ENCODE measurements at regions not wholly inside any gene's neighbourhood (a gene's known extent, or its start where the extent isn't known, plus 50 kb on each side); places are given as distances from the start of the nearest gene placed in this dataset.
A peak's percentile ranks its signal among the peaks of the same experiment; 100 is the strongest.

DNA sequence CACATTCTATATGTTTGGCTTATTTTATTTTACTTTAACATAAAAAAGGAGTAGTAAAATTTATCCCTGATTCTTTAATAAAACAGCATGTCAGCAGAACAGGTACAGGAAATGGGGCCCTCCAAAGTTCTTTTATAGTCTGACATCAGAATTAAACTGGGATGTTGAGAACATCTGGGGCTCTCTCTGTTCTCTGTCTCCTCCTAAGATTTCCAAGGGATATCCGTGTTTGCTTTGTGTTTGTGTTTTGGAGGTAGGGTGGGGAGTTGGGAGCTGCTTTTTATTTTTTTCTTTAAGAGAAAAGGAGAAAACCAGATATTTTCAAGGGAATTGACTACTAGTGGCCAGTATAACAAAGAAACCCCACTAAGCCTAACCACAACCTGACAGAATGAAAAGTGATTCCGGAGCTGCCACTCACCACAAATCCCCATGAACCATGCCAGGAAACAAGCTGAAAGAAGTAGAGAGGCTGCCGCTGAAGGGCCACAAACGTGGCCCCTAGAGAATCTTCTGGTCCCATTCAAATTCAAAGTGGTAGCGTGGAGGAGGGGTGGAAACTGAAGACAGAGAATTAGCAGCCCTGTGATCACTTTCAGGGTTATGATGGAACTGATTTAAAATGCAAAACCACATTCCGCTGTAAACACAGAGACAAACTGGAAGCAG lies 369.6 kb upstream of the ADGRL2 start:
- no peak for FAIRE-seq

DNA sequence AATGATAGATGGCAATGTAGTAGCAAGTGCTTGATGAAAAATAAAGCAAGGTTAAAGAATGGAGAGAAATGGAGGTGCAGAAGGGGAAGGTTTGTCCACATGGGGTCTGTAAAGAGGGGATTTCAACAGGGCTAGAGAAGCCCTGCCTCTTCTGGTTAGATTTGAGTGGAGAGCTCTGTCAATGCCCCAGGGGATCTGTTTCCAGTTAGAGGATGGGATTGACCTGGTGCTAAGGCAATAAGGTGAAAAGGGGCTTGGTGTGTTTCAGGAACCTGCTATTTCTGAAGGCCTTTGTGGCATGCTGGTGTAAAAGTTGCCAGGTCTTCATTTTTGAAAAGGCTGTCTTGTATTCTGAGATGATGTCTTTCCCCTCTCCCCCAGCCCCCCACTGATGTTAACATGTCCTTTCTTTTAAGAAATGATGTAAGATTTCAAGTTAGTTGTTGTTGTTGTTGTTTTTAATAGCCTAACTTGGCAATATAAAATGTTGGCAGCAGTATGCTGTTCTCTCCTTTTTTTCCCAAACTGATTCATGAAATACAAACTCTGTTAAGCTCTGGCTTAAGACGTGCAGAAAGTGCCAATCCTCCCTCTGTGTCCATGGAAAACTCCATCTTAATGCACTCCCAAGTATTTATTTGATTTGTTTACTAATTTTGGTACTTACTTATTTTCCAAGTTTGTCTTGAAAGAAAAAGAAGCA lies 370.3 kb upstream of the ADGRL2 start:
- peak; percentile 18 for FAIRE-seq

DNA sequence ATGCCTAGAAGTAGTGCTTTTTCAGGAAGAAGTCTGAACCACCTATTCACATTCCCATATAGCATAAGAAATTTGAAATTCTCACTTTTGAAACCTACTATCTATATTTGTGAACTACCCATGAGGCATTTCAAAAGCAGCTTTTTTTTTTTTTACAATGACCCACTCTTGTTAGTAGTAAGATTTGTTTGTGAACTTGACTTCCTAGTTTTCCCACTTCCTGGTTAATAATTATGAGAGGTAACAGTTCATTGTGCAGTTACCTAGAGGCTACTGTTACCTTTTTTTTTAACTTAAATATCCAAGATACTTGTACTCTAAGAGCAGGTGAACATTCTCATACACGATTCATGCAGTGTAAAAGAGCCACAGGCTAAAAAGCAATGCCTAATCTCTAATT lies 371.7 kb upstream of the ADGRL2 start:
- FAIRE-seq: peak; percentile 4

DNA sequence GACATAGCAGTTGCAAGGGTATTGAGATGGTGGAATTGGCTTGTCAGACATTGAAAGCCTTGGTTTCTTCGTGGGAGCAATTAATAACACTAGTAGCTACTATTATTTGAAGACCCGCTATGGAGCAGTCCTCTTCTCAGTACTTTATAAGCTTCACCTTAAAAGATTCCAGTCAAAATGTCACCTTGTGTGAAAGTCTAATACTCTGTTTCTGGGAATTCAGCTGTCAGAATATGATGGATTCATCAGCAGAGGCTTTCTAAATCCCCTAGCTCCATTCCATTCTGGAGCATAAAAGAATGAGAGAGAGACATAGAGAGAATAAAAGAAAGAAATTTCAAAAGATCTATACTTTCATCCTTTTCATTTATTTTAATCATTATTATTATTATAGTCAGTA lies 375.9 kb upstream of the ADGRL2 start:
- FAIRE-seq: no peak

DNA sequence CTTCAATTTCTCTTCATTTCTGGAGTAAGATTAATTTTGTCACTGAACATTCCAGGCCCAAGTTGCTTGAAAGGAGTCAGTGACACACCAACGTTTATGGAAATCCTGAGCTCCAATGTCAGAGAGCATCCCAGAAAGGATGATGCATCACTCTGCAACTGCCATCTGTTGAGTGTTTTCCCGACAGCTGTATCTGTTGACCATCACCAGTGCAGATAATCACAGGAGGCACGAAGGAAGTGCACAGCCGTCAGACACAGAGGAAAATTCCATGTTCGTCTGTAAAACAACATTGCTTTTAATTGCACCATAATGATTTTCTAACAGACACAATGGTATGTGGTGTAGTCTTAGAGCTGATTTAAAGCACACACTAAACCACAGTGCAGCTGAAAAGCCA lies 376.7 kb upstream of the ADGRL2 start:
- no peak for FAIRE-seq

DNA sequence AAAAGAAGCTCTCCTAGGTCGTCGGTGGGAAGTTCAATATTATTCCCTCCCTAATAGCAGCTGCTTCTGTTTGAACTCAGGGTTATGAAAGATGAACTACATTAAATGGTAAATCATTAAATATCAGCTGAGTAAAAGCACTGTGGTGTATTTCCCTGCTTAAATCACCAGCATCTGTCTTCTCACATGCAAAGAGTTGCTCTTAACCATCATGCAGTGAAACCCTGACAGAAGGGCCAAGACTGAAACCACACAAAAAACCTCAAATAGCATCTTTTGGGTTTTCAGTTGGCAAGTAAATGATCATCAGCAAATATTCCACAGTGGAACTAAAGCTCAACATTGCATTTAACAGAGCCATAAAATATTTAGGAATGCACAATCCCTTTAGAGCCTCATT lies 380.0 kb upstream of the ADGRL2 start:
- no peak for FAIRE-seq

DNA sequence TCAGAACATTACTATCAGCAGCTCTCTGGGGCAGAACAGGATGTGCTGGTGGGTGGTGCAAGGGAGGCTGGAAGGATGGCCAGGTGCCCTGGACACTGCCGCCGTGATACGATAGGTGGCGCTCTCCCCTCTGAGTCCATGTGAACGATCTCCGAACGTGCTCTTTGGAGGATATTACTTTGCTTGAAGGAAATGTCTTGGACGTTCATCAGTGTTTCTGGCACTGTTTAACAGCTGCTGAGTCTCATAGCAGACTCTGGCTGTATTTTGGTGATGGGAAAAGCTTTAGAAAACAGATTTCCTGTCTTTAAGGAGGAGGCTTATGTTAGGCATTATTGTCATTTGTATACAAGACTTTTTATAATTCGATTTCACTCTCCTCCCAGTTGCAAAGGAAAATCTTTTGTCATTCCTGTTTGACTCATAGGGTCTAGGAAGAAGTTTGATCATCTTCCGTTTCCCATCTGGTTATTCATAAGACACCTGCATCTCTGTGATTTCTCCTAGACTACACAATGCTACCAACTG lies 386.2 kb upstream of the ADGRL2 start:
- FAIRE-seq: no peak

DNA sequence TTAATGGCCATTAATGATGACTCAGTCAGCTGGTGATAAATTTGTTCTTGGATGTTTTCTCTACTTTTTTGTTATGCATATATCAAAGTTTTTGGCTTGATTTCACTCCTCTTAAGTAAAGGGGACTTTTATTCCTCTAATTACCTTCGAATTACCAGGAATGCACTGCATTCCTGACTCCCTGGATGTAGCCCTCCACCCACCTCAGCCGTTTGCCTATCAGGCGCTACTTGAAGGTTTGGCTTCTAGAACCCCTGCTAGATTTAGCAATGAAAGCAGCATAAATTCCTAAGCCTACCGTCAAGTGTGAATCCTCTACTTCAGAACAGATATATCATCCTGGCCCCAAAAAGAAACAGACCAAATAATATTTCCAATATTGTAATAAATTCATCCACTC lies 387.8 kb upstream of the ADGRL2 start:
- no peak for FAIRE-seq

DNA sequence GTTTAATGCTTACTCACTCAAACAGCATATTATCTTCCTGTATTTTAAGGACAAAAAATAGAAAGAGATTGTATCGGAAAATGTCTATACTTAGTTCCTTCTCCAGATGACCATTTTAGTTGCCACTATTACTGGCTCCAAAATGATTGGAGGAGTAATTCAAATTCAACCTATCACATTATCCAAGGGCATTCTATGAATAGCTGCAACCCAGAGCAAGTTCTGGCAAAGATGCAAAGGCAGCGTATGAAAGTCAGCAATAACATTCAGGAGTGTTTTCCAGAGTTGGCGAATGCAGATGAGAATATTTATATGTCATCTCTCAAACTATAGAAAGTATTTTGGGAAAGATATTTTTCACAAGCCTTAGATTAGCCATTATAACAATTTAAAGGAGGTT lies 389.8 kb upstream of the ADGRL2 start:
- no peak for FAIRE-seq

DNA sequence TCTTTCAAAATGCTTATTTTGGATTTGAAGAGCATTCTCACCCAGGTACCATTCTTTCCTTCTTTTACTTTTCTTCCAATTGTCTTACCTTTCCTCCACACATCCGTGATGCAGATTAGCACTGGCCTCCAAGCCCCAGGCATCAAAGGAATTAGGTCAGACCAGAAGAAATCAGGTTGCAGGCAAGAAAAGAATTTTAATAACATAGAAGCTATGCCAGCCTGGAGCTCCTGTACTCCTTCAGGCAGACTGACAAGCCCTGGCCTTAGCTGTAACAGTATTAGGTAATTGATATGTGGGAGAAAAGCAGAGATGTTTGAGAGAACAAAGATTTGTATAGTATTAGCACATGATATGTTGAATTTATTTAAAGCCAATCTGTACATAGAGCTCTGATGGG lies 390.4 kb upstream of the ADGRL2 start:
- no peak for FAIRE-seq

DNA sequence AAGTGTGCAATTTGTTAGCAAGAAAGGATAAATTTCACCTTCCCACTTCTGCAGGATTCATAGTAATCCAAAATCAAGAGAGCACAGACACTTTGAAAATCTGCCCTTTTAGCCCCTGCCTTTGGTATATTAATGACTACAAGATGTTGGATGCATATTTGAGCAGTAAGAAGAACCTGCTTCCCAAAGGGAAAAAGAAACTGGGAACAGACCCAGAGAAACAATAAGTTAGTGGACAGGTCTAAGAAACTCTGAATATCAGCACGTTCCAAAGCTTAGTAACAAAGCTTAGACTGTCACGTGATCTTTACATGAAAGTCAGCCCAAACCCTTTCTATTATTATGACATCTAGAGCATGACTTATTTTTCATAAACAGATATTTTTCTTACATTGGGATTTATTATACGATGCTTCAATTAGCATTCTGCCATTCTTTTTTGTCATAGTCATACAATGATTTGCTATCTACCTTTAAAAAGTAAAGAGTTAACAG lies 390.9 kb upstream of the ADGRL2 start:
- no peak for FAIRE-seq

DNA sequence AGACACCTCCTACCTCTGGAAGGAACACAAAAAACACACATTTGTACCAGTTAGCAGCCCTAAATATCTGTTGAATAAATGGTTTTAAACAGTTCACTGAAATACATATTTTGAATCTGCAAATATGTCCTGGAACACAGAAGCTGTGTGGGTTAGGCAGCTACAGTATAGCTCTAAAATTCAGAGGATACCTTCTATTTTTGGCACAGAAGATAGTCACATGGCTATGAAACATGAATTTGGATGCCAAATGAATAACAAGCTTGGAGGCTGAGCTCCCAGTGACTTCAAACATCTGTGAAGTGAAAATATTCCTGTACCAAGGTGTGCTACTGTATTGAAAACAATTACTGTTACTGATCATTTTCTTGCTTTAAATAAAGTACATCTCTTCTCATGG lies 391.5 kb upstream of the ADGRL2 start:
- FAIRE-seq: no peak

DNA sequence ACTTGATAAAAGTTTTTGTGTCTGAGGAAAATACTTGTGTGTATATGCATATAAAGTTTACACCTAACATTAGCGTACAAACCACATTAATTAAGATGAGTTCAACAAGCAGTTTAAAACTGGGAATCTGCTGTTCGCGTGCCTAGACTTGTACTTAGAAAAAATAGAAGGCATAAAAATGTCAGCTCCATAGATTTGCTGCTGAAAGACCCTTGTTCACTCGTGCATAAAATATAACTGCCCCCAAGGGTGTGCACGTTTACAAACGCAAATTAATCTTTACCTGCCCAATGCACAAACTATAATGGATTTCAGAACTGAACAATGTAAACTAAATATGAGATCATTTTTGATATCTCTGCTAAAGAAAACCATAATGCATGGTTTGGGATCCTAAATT lies 392.3 kb upstream of the ADGRL2 start:
- FAIRE-seq: no peak

DNA sequence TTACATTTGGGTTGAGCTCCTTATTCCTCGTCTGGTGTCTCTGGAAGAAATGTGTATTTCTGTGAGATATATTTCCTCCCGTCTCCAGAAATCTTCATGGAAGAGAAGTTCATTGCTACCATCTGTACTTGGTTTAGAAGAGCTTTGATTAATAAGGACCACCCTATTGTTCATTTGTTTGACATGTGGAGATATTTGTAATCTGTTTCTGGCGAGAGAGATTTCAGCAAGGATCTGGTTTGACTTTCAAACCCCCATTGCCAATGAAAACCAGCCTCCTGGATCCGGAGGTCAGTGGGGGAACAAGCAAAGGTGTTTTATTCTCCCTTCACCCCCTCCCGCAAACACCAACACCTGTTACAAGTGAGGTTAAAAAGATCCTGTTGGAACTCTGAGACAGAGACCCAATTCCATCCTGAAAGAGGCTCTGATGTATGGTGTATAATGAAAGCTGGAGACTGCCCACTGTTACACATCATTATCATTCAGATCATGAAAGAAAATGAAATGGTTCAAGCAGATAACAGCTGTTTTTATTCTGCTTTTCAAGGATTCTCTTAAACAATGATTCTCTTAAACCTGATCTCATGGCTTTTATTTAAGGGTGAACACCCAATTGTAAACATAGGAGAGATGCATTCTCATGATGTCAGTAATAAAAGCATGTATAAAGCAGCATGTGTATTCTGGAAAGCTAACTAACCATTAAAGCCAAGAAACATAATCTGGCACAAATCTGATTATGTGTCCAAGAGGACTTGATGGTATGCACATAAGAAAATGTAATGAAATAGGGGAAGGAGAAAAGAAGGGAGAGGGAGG lies 393.5 kb upstream of the ADGRL2 start:
- FAIRE-seq: peak; percentile 93

DNA sequence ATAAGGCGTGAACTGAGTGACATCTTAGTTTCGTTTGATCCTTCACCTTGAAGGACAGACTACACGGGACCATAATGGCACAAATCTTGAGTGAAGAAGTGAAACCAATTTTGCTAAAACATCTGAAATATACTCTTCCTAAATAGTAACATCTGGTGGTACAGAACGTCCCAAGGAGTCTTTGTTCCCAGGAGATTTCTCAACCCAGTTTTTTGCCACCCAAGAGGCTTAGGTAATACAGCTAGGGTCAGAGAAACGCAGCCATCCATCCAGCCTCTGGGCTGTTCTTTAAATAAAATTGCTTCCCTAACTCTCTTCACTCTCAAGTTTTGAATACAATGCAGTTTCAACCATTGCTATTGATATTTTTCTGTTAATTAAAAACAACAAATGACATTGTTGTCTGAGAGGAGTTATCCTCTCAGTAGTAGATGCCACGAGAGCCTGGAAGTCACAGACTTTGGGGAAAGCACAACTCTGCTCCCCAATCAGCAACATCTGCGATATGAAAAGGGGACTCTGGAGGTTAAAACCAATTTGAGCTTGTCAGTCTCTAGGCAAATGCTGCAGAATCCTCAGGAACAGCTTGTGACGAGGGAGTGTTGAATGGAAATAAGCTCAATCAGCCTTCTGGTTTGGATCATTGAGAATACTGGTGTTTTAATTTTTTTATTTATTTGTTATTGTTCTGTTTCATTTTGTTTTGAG lies 394.3 kb upstream of the ADGRL2 start:
- FAIRE-seq: no peak

DNA sequence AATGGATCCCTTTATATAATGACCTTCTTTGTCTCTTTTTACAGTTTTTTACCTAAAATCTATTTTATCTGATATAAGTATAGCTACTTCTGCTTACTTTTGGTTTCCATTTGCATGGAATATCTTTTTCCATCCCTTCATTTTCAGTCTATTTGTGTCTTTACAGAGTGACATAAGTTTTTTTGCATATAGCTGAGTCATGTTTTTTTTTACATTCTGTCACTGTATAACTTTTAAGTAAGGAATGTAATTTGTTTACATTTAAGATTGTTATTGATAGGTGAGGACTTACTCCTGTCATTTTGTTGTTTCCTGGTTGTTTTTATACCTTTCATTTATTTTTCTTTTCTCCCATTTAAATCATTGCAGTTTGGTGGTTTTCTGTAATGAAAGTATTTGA lies 402.7 kb upstream of the ADGRL2 start:
- FAIRE-seq: no peak

DNA sequence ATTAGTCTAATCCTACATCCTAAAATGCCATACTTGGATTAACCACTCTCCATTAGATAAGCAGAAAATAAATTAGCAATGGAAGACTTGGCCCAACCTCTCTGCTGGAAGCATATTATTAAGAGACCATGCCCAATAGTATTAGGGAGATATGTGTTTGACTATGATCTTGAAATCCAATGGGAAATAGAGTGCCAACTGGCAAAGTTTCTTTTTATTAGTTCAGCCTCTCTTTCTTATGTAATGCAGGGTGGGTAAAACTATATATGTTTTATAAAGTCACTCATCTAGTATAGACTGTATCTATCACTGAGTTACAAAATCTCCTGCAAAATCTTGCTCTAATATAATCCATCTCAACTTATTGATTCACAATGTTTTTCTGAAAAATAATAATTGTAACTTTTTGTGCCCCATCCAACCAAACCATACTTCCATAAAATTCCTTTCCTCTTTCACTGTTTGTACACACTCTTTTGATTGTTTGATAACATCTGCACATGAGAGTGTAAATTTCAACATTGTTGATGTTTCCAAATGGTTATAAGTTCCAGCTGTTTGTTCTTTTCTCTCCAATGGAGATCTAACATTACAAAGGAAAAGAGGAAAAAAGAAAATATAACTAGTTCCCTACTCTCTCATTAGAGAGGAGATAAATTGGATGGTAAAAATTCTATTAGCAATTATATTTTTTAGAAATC lies 408.1 kb upstream of the ADGRL2 start:
- FAIRE-seq: peak; percentile 95

DNA sequence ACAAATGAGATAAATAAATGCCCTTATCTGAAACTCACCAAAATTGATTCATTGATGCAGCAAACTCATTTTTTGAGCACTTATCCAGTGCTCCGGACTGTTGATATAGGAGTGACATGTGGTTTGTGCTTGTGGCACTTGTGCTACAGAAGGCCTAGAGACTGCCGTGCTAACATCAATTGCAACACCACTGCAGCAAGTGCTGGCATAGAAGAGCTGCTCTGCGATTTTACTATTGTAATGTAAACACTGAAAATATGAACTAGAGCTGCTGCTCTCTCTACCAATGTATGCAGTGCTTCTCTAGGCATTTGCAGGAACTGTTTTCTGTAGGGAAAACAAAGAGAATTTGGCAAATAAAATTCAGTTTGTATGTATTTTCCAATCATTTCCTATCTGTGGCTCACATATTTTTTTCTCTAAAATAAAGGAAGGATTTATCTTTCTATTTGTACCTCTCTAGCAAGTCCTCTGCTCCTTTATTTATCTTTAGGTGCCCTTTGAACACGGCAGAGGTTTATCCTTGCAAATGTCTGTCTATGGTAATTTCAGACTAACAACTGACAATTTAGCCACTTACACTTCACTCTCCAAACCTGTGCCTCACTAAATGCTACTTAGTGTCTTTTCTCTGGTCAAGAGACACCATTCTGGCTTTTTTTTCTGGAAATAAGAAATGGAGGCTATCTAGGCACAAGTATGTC lies 409.5 kb upstream of the ADGRL2 start:
- FAIRE-seq: no peak

DNA sequence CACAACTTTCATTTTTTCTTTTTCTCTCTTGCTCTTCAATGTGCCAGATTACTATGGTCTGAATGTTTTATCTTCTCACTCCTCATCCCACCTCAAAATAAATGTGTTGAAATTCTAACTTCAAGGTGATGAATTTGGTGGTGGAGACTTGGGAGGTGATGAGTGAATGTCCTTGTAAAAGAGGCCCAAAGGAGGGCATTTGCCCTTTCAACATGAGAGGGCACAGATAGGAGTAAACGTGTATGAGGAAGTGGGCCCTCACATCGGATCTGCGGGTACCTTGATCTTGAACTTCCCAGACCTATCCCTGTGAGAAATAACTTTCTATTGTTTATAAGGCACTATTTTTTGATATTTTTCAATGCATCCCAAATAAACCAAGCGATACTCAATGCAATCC lies 412.3 kb upstream of the ADGRL2 start:
- no peak for FAIRE-seq

DNA sequence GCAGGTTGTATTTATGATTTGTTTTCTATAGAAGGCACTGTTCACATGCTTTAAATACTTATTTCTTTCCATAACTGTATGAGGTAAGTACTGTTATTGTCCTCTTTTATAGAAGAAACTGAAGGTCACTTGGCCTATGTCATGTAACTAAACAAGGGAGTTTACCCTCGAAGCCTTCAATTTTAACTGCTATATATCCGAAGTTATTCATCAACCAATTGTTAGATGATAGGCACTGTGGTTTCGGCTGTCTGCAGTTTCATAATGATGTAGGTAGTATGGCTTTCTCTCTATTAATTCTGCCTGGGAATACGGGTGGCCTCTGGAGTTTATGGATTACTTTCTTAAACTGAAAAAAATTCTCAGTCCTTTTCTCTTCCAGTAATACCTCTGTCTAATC lies 413.3 kb upstream of the ADGRL2 start:
- FAIRE-seq: no peak

DNA sequence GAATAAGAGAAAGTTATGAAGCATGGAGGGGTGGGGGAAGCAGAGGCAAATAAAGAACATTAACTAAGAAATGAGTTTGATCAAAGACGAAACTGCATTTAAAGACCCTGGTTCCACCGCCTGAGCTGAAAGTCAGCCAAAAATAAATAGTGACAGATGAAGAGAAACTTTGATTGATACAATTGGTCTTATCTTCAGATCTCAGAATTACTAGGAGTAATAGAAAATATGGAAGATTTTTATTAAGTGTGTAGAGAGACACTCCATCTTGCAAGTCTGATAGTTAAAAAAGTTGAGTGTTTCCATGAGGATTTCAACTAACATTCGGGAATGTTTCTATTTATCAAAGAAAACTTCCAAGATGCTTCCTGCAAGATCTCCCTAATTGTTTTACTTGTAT lies 418.2 kb upstream of the ADGRL2 start:
- FAIRE-seq: no peak

DNA sequence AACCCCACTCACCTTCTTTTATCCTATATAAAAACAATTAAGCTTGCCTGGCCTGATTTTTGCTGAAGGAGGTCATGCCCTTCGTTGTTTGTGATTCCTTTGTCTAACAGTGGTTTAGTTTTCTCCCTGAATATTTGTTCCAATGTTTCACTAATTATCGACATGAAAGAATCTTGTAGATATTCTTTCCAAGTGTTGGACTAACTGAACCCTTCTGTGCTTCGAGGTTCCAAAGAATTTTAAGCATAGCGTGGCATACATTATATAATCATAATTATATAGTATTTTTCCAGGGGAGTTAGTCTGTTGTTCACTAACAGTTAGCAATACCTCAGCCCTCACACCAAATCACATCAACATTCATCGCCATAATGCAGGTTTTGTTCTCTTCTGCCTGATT lies 418.9 kb upstream of the ADGRL2 start:
- FAIRE-seq: no peak

Measured in endometrium (tissue), 2 donors.